HCT116 (cell line): ENCODE measurements at regions not wholly inside any gene's neighbourhood (a gene's known extent, or its start where the extent isn't known, plus 50 kb on each side); places are given as distances from the start of the nearest gene placed in this dataset.

Experiments used
- ATAC-seq: fragments of 200-7000 bp; cut with Tn5 transposase; 2 replicates; pipeline ENCODE4 v1.9.1; 2020; ENCODE audit warnings: mild to moderate bottlenecking, moderate library complexity
- BruUV-seq: library from RNA; stranded (reverse); fragments of 400-500 nt; replicated peaks from 2 replicates; lab custom pipeline; 2021; lab: Mats Ljungman, UMichigan
- CTCF ChIA-PET: fragments of 300-600 bp; sonication (Branson Sonifier 250); formaldehyde crosslinking; loops from one replicate; lab custom pipeline; 2021; ENCODE audit warnings: antibody characterized with exemption; lab: Charles Lee
- POLR2A ChIA-PET: fragments of 300-600, 350-600 bp; sonication (Branson Sonifier 250); formaldehyde crosslinking; loops from one replicate; lab custom pipeline; 2021; ENCODE audit warnings: antibody characterized with exemption; lab: Charles Lee
- RAD21 ChIA-PET, 2 experiments: fragments of 300-600 bp; sonication (Branson Sonifier 250); formaldehyde crosslinking; loops; one replicate each; lab custom pipeline; 2023; ENCODE audit warnings: low total read pairs in 2 of 2; ENCODE audit not compliant: uncharacterized antibody in 2 of 2, unreplicated experiment in 2 of 2, low non-redundant PET in 1 of 2; lab: Charles Lee
- DNase-seq: peaks from one replicate; pipeline ENCODE4 v3.0.0-alpha.2; 2010; ENCODE audit warnings: low read depth, low spot score
- H2AFZ ChIP-seq: fragments of 200-600 bp; shearing (Covaris generic), sonication (generic); 2 replicates; pipeline ENCODE4 v1.6.1; 2017; ENCODE audit warnings: low read depth, mixed run types, mixed read lengths, antibody characterized with exemption, low read length; ENCODE audit not compliant: poor library complexity, severe bottlenecking
- H3K27ac ChIP-seq: 2 replicates; pipeline ENCODE4 v1.5.1; 2012; ENCODE audit warnings: low read depth, low read length
- H3K27me3 ChIP-seq: fragments of 200-600 bp; sonication (generic); 2 replicates; pipeline ENCODE4 v1.6.1; 2016; ENCODE audit warnings: mixed run types, low read length, mixed read lengths; ENCODE audit not compliant: insufficient read depth
- H3K36me3 ChIP-seq, 2 experiments: fragments of 200-500 bp in 1 of 2; fragments of 200-600 bp in 1 of 2; sonication (Bioruptor generic) in 1 of 2; sonication (generic) in 1 of 2; 2 replicates each; pipeline versions ENCODE4 v1.5.1 to v1.6.1; 2014 to 2016; ENCODE audit warnings: low read length in 2 of 2, inconsistent platforms in 1 of 2, mixed read lengths in 1 of 2, mixed run types in 1 of 2; ENCODE audit not compliant: insufficient read depth in 2 of 2, control insufficient read depth in 1 of 2
- H3K4me1 ChIP-seq, 2 experiments: fragments of 200-600 bp in 1 of 2; sonication (generic) in 1 of 2; 2 replicates each; pipeline versions ENCODE4 v1.5.1 to v1.6.1; 2012 to 2017; ENCODE audit warnings: low read length in 2 of 2, inconsistent platforms in 1 of 2, mild to moderate bottlenecking in 1 of 2, mixed read lengths in 1 of 2, mixed run types in 1 of 2, moderate library complexity in 1 of 2; ENCODE audit not compliant: insufficient read depth in 2 of 2, control insufficient read depth in 1 of 2
- H3K4me2 ChIP-seq: fragments of 200-600 bp; sonication (generic); 2 replicates; pipeline ENCODE4 v1.6.1; 2017; ENCODE audit warnings: mixed run types, low read length, mixed read lengths
- H3K4me3 ChIP-seq, 2 experiments: fragments of 200-600 bp in 1 of 2; sonication (generic) in 1 of 2; replicated peaks in 1 of 2; 2 replicates each; pipeline ENCODE4 v1.5.1; 2011 to 2016; ENCODE audit warnings: low read length in 2 of 2, control low read depth in 1 of 2, low read depth in 1 of 2, mild to moderate bottlenecking in 1 of 2, mixed read lengths in 1 of 2, mixed run types in 1 of 2
- H3K79me2 ChIP-seq: fragments of 200-600 bp; sonication (generic); 2 replicates; pipeline ENCODE4 v1.6.1; 2017; ENCODE audit warnings: mild to moderate bottlenecking, mixed run types, low read length, moderate library complexity, mixed read lengths; ENCODE audit not compliant: insufficient read depth
- H3K9ac ChIP-seq: fragments of 200-600 bp; sonication (generic); 2 replicates; pipeline ENCODE4 v1.6.1; 2016; ENCODE audit warnings: low read length, mixed read lengths
- H3K9me2 ChIP-seq: fragments of 200-600 bp; sonication (generic), shearing (Covaris generic); 2 replicates; pipeline ENCODE4 v1.6.1; 2017; ENCODE audit warnings: mixed run types, mild to moderate bottlenecking, moderate library complexity; ENCODE audit not compliant: insufficient read depth
- H3K9me3 ChIP-seq, 2 experiments: fragments of 200-500 bp in 1 of 2; fragments of 200-600 bp in 1 of 2; sonication (Bioruptor generic) in 1 of 2; sonication (generic) in 1 of 2; 2 replicates each; pipeline ENCODE4 v1.6.1; 2014 to 2017; ENCODE audit warnings: low read length in 2 of 2, mixed read lengths in 2 of 2, inconsistent platforms in 1 of 2, low read depth in 1 of 2, mild to moderate bottlenecking in 1 of 2, mixed run types in 1 of 2, moderate library complexity in 1 of 2; ENCODE audit not compliant: control insufficient read depth in 1 of 2, insufficient read depth in 1 of 2
- H4K20me1 ChIP-seq: fragments of 200-600 bp; sonication (generic), shearing (Covaris generic); 2 replicates; pipeline ENCODE4 v1.6.1; 2017; ENCODE audit warnings: mixed run types, mild to moderate bottlenecking, moderate library complexity; ENCODE audit not compliant: insufficient read depth
- ATF3 ChIP-seq: IDR thresholded peaks from 2 replicates; pipeline ENCODE4 v1.6.1; 2012
- CEBPB ChIP-seq: IDR thresholded peaks from 2 replicates; pipeline ENCODE4 v1.6.1; 2012; ENCODE audit warnings: low read depth
- EGR1 ChIP-seq: IDR thresholded peaks from 2 replicates; pipeline ENCODE4 v1.6.1; 2012; ENCODE audit warnings: low read depth
- EZH2phosphoT487 ChIP-seq: fragments of 200-600 bp; IDR thresholded peaks from 2 replicates; pipeline ENCODE4 v1.6.1; 2018; ENCODE audit warnings: antibody characterized with exemption, borderline replicate concordance
- FOSL1 ChIP-seq: IDR thresholded peaks from 2 replicates; pipeline ENCODE4 v1.6.1; 2012; ENCODE audit warnings: low read depth
- JUND ChIP-seq: IDR thresholded peaks from 2 replicates; pipeline ENCODE4 v1.6.1; 2012
- MAX ChIP-seq: IDR thresholded peaks from 2 replicates; pipeline ENCODE4 v1.6.1; 2012
- POLR2A ChIP-seq: IDR thresholded peaks from 2 replicates; pipeline ENCODE4 v1.7.0; 2011; ENCODE audit warnings: borderline replicate concordance; ENCODE audit not compliant: insufficient read depth, insufficient read length; ENCODE audit errors: extremely low read depth
- RAD21 ChIP-seq: IDR thresholded peaks from 2 replicates; pipeline ENCODE4 v1.6.1; 2012; ENCODE audit warnings: low read depth, mild to moderate bottlenecking
- REST ChIP-seq: IDR thresholded peaks from 2 replicates; pipeline ENCODE4 v1.6.1; 2012; ENCODE audit warnings: low read depth
- SP1 ChIP-seq: IDR thresholded peaks from 2 replicates; pipeline ENCODE4 v1.6.1; 2012; ENCODE audit warnings: low read depth
- SRF ChIP-seq: IDR thresholded peaks from 2 replicates; pipeline ENCODE4 v1.6.1; 2012; ENCODE audit warnings: low read depth
- YY1 ChIP-seq: IDR thresholded peaks from 2 replicates; pipeline ENCODE4 v1.6.1; 2011; ENCODE audit warnings: low read length, low read depth, moderate library complexity, mild to moderate bottlenecking; ENCODE audit not compliant: insufficient replicate concordance; ENCODE audit errors: extremely low read depth
- ZBTB33 ChIP-seq: IDR thresholded peaks from 2 replicates; pipeline ENCODE4 v1.6.1; 2011; ENCODE audit warnings: mild to moderate bottlenecking, low read length, moderate library complexity; ENCODE audit not compliant: insufficient replicate concordance; ENCODE audit errors: extremely low read depth
- ZNF274 ChIP-seq: fragments of 200-500 bp; sonication (Bioruptor generic); IDR thresholded peaks from 2 replicates; pipeline ENCODE4 v1.6.1; 2014; ENCODE audit warnings: mild to moderate bottlenecking, low read depth, low read length, inconsistent platforms
- intact Hi-C: fragments of 100-400 bp; cut with micrococcal nuclease; formaldehyde crosslinking; loops from 2 replicates; pipeline ENCODE4 v1.10.0; 2022

GRCh38 chr5:118405650-118406061, 582.7 kb downstream of the DTWD2 start:
- H3K9me3 ChIP-seq: no peaks in the 10 kb centered on the region
- H3K27ac ChIP-seq: no peak overlapping the region
- no peak for TF ChIP-seq MAX
- no peak for TF ChIP-seq EZH2phosphoT487
- TF ChIP-seq REST: no peak
- TF ChIP-seq POLR2A: no peak
- TF ChIP-seq CEBPB: no peak
- no peak for TF ChIP-seq SP1
- TF ChIP-seq ZNF274: no peak
- TF ChIP-seq YY1: no peak
- TF ChIP-seq FOSL1: no peak
- no peak for TF ChIP-seq ATF3
- TF ChIP-seq ZBTB33: no peak
- TF ChIP-seq EGR1: no peak
- no peak for TF ChIP-seq JUND
- TF ChIP-seq RAD21: no peak
- no peak for TF ChIP-seq SRF
- TF ChIP-seq, all 23 proteins: peak for 0
- Histone ChIP-seq H3K9me2 (no peaks in the 10 kb centered on the region), H3K27me3 (no peaks in the 10 kb centered on the region), H3K4me2 (no peak overlapping the region), H3K4me1 (no peaks in the 10 kb centered on the region), H3K4me3 (no peak overlapping the region), H3K9ac (no peak overlapping the region), H3K79me2 (no peaks in the 10 kb centered on the region), H2AFZ (no peak overlapping the region), H4K20me1 (no peaks in the 10 kb centered on the region), H3K36me3 (no peaks in the 10 kb centered on the region)
- POLR2A ChIA-PET: no interaction called here
- BruUV-seq: no TSS peak
- intact Hi-C loops: no loop called here
- CTCF ChIA-PET: no interaction called here
- ATAC-seq (peak; percentile 30; the same call in 1 of the 2 replicates), DNase-seq (no peak)
- RAD21 ChIA-PET: no interaction called here
